Cardiac muscle cell (in vitro differentiated cells and primary cell): ENCODE measurements at regions not wholly inside any gene's neighbourhood (a gene's known extent, or its start where the extent isn't known, plus 50 kb on each side); places are given as distances from the start of the nearest gene placed in this dataset.

Experiments
- DNase-seq, 2 donors: peaks; one replicate each; pipeline versions ENCODE4 v3.0.0 to v3.0.0-alpha.2; 2010 to 2017; ENCODE audit warnings: low read depth in 1 of 2, low spot score in 1 of 2
- H3K27ac ChIP-seq: fragments of 200-600 bp; sonication (generic); 2 replicates; pipeline ENCODE4 v1.5.1; 2016
- H3K27me3 ChIP-seq: fragments of 200-600 bp; sonication (generic); 2 replicates; pipeline ENCODE4 v1.6.0; 2016; ENCODE audit warnings: control low read depth
- H3K36me3 ChIP-seq: fragments of 200-600 bp; sonication (generic); 2 replicates; pipeline ENCODE4 v1.5.1; 2016; ENCODE audit warnings: control low read depth
- H3K4me1 ChIP-seq: fragments of 200-600 bp; sonication (generic); 2 replicates; pipeline ENCODE4 v1.8.1; 2017; ENCODE audit warnings: low read depth, mild to moderate bottlenecking, mixed run types
- H3K4me3 ChIP-seq: fragments of 200-600 bp; sonication (generic); 2 replicates; pipeline ENCODE4 v1.5.1; 2016; ENCODE audit warnings: mild to moderate bottlenecking
- H3K9me3 ChIP-seq: fragments of 200-600 bp; sonication (generic); 2 replicates; pipeline ENCODE4 v1.5.1; 2017; ENCODE audit warnings: low read depth, mild to moderate bottlenecking, control low read depth
- CTCF ChIP-seq: IDR thresholded peaks from 2 replicates; pipeline ENCODE4 v1.5.1; 2012; ENCODE audit warnings: low read depth, mild to moderate bottlenecking, low read length

- H3K27me3 ChIP-seq: no peaks in the 10 kb centered on the region
- H3K27ac ChIP-seq: no peak overlapping the region
- DNase-seq: no peak
- no peaks in the 10 kb centered on the region for H3K4me1 ChIP-seq
- no peaks in the 10 kb centered on the region for H3K36me3 ChIP-seq
- no peak overlapping the region for H3K4me3 ChIP-seq
- H3K9me3 ChIP-seq: no peaks in the 10 kb centered on the region
- no peak for TF ChIP-seq CTCF
Observed at GRCh38 chr6:1007159-1007558, 304.7 kb upstream of the FOXQ1 start.

GRCh38 chr6:1004885-1005630, 306.8 kb upstream of the FOXQ1 start:
- no peaks in the 10 kb centered on the region for H3K27me3 ChIP-seq
- no peak for TF ChIP-seq CTCF
- H3K27ac ChIP-seq: no peak overlapping the region
- H3K4me1 ChIP-seq: no peaks in the 10 kb centered on the region
- H3K36me3 ChIP-seq: no peaks in the 10 kb centered on the region
- no peak for DNase-seq
- H3K4me3 ChIP-seq: no peak overlapping the region
- no peaks in the 10 kb centered on the region for H3K9me3 ChIP-seq

GRCh38 chr6:1003394-1004160, 308.3 kb upstream of the FOXQ1 start:
- Histone ChIP-seq H3K27ac (no peak overlapping the region), H3K9me3 (no peaks in the 10 kb centered on the region), H3K27me3 (no peaks in the 10 kb centered on the region), H3K36me3 (no peaks in the 10 kb centered on the region), H3K4me1 (no peaks in the 10 kb centered on the region), H3K4me3 (no peak overlapping the region)
- DNase-seq: no peak
- no peak for TF ChIP-seq CTCF

GRCh38 chr6:1002989-1003388, 308.9 kb upstream of the FOXQ1 start:
- Histone ChIP-seq H3K4me1 (no peaks in the 10 kb centered on the region), H3K4me3 (no peak overlapping the region), H3K27ac (no peak overlapping the region), H3K36me3 (no peaks in the 10 kb centered on the region), H3K9me3 (no peaks in the 10 kb centered on the region), H3K27me3 (no peaks in the 10 kb centered on the region)
- DNase-seq: no peak
- no peak for TF ChIP-seq CTCF

GRCh38 chr6:1001655-1002349, 308.9 kb upstream of the EXOC2 start:
- no peak for DNase-seq
- no peak for TF ChIP-seq CTCF

More at GRCh38 chr6:1001655-1002349, 308.9 kb upstream of the EXOC2 start:
- H3K27ac ChIP-seq: no peak overlapping the region
- peaks cover 3% of the 10 kb centered on the region for H3K27me3 ChIP-seq
- H3K36me3 ChIP-seq: no peaks in the 10 kb centered on the region
- no peak overlapping the region for H3K4me3 ChIP-seq
- H3K4me1 ChIP-seq: no peaks in the 10 kb centered on the region
- no peaks in the 10 kb centered on the region for H3K9me3 ChIP-seq
